ENCODE measurements at regions not wholly inside any gene's neighbourhood (a gene's known extent, or its start where the extent isn't known, plus 50 kb on each side); places are given as distances from the start of the nearest gene placed in this dataset.

GRCh38 chr2:103284750-103285149 is 522.9 kb downstream of the TMEM182 start:
- DNase-seq = no peak

GRCh38 chr2:103285354-103285753 is 523.5 kb downstream of the TMEM182 start:
- DNase-seq = no peak

- DNase-seq = no peak
Measured at GRCh38 chr2:103287746-103288145, 525.9 kb downstream of the TMEM182 start.

GRCh38 chr2:103288696-103289095 is 526.9 kb downstream of the TMEM182 start:
- no peak for DNase-seq

GRCh38 chr2:103289105-103289725 is 527.4 kb downstream of the TMEM182 start:
- no peak for DNase-seq

- DNase-seq = no peak
Measured at GRCh38 chr2:103292573-103292972, 530.7 kb downstream of the TMEM182 start.

- DNase-seq = no peak
Measured at GRCh38 chr2:103293067-103293741, 531.4 kb downstream of the TMEM182 start.

- no peak for DNase-seq
Measured at GRCh38 chr2:103293742-103294077, 531.9 kb downstream of the TMEM182 start.

- DNase-seq = no peak
Measured at GRCh38 chr2:103294420-103294819, 532.6 kb downstream of the TMEM182 start.

GRCh38 chr2:103295591-103295990 is 533.8 kb downstream of the TMEM182 start:
- DNase-seq = no peak

GRCh38 chr2:103324671-103325070 is 562.8 kb downstream of the TMEM182 start:
- no peak for DNase-seq

GRCh38 chr2:103327386-103327785 is 565.6 kb downstream of the TMEM182 start:
- no peak for DNase-seq

GRCh38 chr2:103327966-103328365 is 566.1 kb downstream of the TMEM182 start:
- DNase-seq = no peak

- no peak for DNase-seq
Measured at GRCh38 chr2:103335403-103335802, 573.6 kb downstream of the TMEM182 start.

GRCh38 chr2:103338819-103339218 is 577.0 kb downstream of the TMEM182 start:
- no peak for DNase-seq

- DNase-seq = no peak
Measured at GRCh38 chr2:103346780-103347179, 584.9 kb downstream of the TMEM182 start.

- no peak for DNase-seq
Measured at GRCh38 chr2:103353774-103354173, 591.9 kb downstream of the TMEM182 start.

- DNase-seq = no peak
Measured at GRCh38 chr2:103355287-103355686, 593.5 kb downstream of the TMEM182 start.

- no peak for DNase-seq
Measured at GRCh38 chr2:103361712-103362111, 599.9 kb downstream of the TMEM182 start.

GRCh38 chr2:103363639-103364038 is 601.8 kb downstream of the TMEM182 start:
- no peak for DNase-seq

GRCh38 chr2:103364177-103364576 is 602.3 kb downstream of the TMEM182 start:
- no peak for DNase-seq

GRCh38 chr2:103365071-103365470 is 603.2 kb downstream of the TMEM182 start:
- no peak for DNase-seq

- DNase-seq = no peak
Measured at GRCh38 chr2:103367877-103368276, 606.0 kb downstream of the TMEM182 start.

GRCh38 chr2:103383541-103383940 is 621.7 kb downstream of the TMEM182 start:
- no peak for DNase-seq

- no peak for DNase-seq
Measured at GRCh38 chr2:103386872-103387271, 625.0 kb downstream of the TMEM182 start.

Measured in activated CD4-positive, alpha-beta T cell treated with anti-CD3 and anti-CD28 coated beads for 48 hours (primary cell).